GM12873 (cell line): ENCODE measurements at regions not wholly inside any gene's neighbourhood (a gene's known extent, or its start where the extent isn't known, plus 50 kb on each side); places are given as distances from the start of the nearest gene placed in this dataset.

Source experiments
- CTCF ChIP-seq: IDR thresholded peaks from 2 replicates; pipeline ENCODE4 v1.5.1; 2012; ENCODE audit warnings: low read depth, mild to moderate bottlenecking, moderate library complexity, low read length, control low read depth; ENCODE audit not compliant: insufficient read depth; ENCODE audit errors: missing control alignments

- no peak for TF ChIP-seq CTCF
Observed at GRCh38 chr10:120209124-120209762, 247.8 kb upstream of the PLPP4 start.

DNA sequence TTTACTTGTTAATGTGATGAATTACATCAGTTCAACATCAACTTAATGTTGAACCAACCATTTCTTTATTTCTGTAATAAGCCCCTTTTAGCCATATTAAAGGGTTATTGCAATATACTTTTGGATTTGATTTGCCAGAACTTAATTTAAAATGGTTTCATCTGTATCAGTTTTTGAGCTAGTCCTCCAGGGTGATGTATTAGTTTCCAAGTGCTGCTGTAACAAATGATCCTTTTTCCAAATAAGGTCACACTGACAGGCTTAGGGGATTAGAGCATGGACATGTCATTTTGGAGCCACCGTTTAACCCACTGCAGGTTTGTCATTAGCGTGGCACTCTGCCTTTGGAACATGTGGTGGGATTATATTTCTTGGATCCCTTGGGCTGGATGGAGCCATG is 244.8 kb upstream of the PLPP4 start:
- TF ChIP-seq CTCF, result no peak

GRCh38 chr10:120217736-120218135 is 239.3 kb upstream of the PLPP4 start:
- TF ChIP-seq CTCF, result no peak

DNA sequence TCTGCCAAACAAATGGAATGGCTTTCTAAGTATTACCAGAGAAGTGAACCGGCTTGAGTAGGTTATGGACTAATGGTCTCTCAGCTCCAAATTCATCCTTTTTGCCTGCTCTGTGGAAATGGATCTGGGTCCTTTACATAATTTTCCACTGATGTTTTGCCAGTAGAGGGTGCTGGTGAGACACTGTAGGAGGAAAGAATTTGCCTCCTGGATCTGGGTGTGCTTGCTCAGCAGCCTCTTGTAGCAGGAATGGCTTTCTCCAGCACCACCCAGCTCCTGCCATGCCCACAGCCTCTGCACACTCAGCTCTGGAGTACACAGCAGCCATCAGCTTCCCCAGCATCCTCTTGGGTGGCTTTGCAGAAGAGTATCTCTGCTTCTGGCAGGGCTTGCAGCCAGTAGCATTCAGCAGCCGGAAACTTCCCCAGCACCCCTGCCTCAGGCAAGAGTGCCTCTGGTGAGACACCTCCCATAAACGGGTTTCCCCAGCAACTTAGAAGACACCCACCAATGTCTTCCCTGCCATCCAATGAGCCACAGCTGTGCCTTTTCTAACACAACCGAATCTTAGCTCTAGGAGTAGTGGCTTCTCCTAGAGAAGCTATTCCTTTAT is 235.0 kb upstream of the PLPP4 start:
- peak; percentile 85 for TF ChIP-seq CTCF

GRCh38 chr10:120229641-120230040 is 227.4 kb upstream of the PLPP4 start:
- TF ChIP-seq CTCF, result no peak

DNA sequence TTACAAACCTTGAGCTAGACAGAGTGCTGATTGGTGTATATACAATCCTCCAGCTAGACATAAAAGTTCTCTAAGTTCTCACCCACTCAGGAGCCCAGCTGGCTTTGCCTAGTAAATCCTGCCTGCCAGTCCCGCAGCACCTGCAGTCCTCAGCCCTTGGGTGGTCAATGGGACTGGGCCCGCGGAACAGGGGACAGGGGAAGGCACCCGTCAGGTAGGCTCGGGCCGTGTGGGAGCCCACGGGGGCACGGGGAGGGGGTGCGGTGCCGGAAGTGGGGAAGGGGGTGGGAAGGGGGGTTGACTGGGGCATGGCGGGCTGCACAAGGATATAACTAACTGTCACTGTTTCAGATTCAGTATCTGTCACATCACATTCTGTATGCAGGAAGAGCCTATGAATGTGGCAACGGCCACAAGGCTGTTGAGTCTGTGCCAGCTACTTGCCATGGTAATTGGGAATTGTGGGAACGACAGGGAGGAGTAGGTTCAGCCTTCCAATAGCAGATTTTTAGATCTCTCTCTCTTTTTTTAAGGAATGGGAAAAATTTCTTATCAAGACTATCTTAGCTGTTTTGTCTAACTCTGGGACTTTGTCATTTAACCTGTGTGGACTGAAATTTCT is 205.1 kb upstream of the PLPP4 start:
- TF ChIP-seq CTCF, result no peak

- no peak for TF ChIP-seq CTCF
Observed at GRCh38 chr10:120253131-120253530, 203.9 kb upstream of the PLPP4 start.
